DOHH2 (cell line): ENCODE measurements at regions not wholly inside any gene's neighbourhood (a gene's known extent, or its start where the extent isn't known, plus 50 kb on each side); places are given as distances from the start of the nearest gene placed in this dataset.
"Not testable (repeated sequence)": the region's sequence is repeated elsewhere in the genome, so short reads cannot be mapped to it uniquely, and the experiment has no call there.

Source experiments
- H3F3A ChIP-seq: fragments of 200-600 bp; sonication (generic), shearing (Covaris generic); 2 replicates; pipeline ENCODE4 v1.6.0; 2016; ENCODE audit warnings: antibody characterized with exemption, mild to moderate bottlenecking; ENCODE audit not compliant: control insufficient read depth, insufficient read depth
- H3K27ac ChIP-seq: fragments of 200-600 bp; sonication (generic); 2 replicates; pipeline ENCODE4 v1.5.1; 2014; ENCODE audit warnings: low read depth, mild to moderate bottlenecking, low read length, moderate library complexity
- H3K27me3 ChIP-seq: fragments of 200-600 bp; sonication (generic); 2 replicates; pipeline ENCODE4 v1.6.1; 2014; ENCODE audit warnings: mild to moderate bottlenecking, low read length, mixed read lengths; ENCODE audit not compliant: control insufficient read depth
- H3K36me3 ChIP-seq: fragments of 200-600 bp; sonication (generic); 2 replicates; pipeline ENCODE4 v1.6.1; 2014; ENCODE audit warnings: mild to moderate bottlenecking, low read length, moderate library complexity, mixed read lengths; ENCODE audit not compliant: control insufficient read depth
- H3K4me1 ChIP-seq: fragments of 200-600 bp; sonication (generic); 2 replicates; pipeline ENCODE4 v1.6.1; 2014; ENCODE audit warnings: mild to moderate bottlenecking, low read length, mixed read lengths; ENCODE audit not compliant: control insufficient read depth
- H3K4me2 ChIP-seq: fragments of 200-600 bp; sonication (generic); 2 replicates; pipeline ENCODE4 v1.6.0; 2014; ENCODE audit warnings: mild to moderate bottlenecking, low read length, moderate library complexity
- H3K4me3 ChIP-seq: fragments of 200-600 bp; sonication (generic); 2 replicates; pipeline ENCODE4 v1.5.1; 2014; ENCODE audit warnings: mild to moderate bottlenecking, low read length, mixed read lengths
- H3K79me2 ChIP-seq: fragments of 200-600 bp; sonication (generic); 2 replicates; pipeline ENCODE4 v1.6.1; 2014; ENCODE audit warnings: mild to moderate bottlenecking, low read length, mixed read lengths; ENCODE audit not compliant: control insufficient read depth
- H3K9me2 ChIP-seq: fragments of 200-600 bp; sonication (generic); replicated peaks from 2 replicates; pipeline ENCODE4 v1.6.1; 2014; ENCODE audit warnings: mild to moderate bottlenecking, low read length, mixed read lengths; ENCODE audit not compliant: control insufficient read depth
- H3K9me3 ChIP-seq: fragments of 200-600 bp; sonication (generic); 2 replicates; pipeline ENCODE4 v1.6.1; 2014; ENCODE audit warnings: antibody characterized with exemption, low read length, mixed read lengths; ENCODE audit not compliant: control insufficient read depth, insufficient read depth
- H4K20me1 ChIP-seq: fragments of 200-600 bp; sonication (generic); 2 replicates; pipeline ENCODE4 v1.6.0; 2014; ENCODE audit warnings: low read depth, mild to moderate bottlenecking, antibody characterized with exemption, low read length, moderate library complexity; ENCODE audit not compliant: control insufficient read depth, insufficient read depth
- CTCF ChIP-seq: fragments of 200-600 bp; sonication (generic); IDR thresholded peaks from one replicate; pipeline ENCODE4 v1.5.1; 2014; ENCODE audit warnings: antibody characterized with exemption, mild to moderate bottlenecking, low read depth, low read length; ENCODE audit not compliant: poor library complexity, severe bottlenecking
- EZH2phosphoT487 ChIP-seq: fragments of 200-600 bp; sonication (generic); IDR thresholded peaks from 2 replicates; pipeline ENCODE4 v1.6.1; 2017; ENCODE audit warnings: borderline replicate concordance, mild to moderate bottlenecking, antibody characterized with exemption, low read length, moderate library complexity, mixed read lengths

- Histone ChIP-seq H3K4me1 (no peaks in the 10 kb centered on the region), H3K9me2 (no peaks in the 10 kb centered on the region), H3K4me2 (no peak overlapping the region), H3K79me2 (no peaks in the 10 kb centered on the region), H3K27me3 (no peaks in the 10 kb centered on the region), H3K27ac (no peak overlapping the region), H3K4me3 (no peak overlapping the region), H3K36me3 (no peaks in the 10 kb centered on the region), H3F3A (no peaks in the 10 kb centered on the region), H3K9me3 (no peaks in the 10 kb centered on the region), H4K20me1 (no peaks in the 10 kb centered on the region)
- TF ChIP-seq CTCF (no peak), EZH2phosphoT487 (no peak)
These were observed 652.9 kb upstream of the USP24 start for GRCh38 chr1:55868026-55868425.

GRCh38 chr1:55867304-55867843, 652.2 kb upstream of the USP24 start:
- H3K4me2 ChIP-seq: no peak overlapping the region
- H3K9me3 ChIP-seq: no peaks in the 10 kb centered on the region
- H3K79me2 ChIP-seq: no peaks in the 10 kb centered on the region
- H3K27ac ChIP-seq: no peak overlapping the region
- TF ChIP-seq EZH2phosphoT487 (no peak), CTCF (no peak)
- no peaks in the 10 kb centered on the region for H3K27me3 ChIP-seq
- H3K4me3 ChIP-seq: no peak overlapping the region
- H4K20me1 ChIP-seq: no peaks in the 10 kb centered on the region
- H3F3A ChIP-seq: no peaks in the 10 kb centered on the region
- no peaks in the 10 kb centered on the region for H3K4me1 ChIP-seq
- no peaks in the 10 kb centered on the region for H3K36me3 ChIP-seq
- no peaks in the 10 kb centered on the region for H3K9me2 ChIP-seq

- H3K27me3 ChIP-seq, H3K4me1 ChIP-seq, H4K20me1 ChIP-seq, H3F3A ChIP-seq, H3K36me3 ChIP-seq, H3K79me2 ChIP-seq, H3K9me2 ChIP-seq, H3K27ac ChIP-seq, H3K4me3 ChIP-seq, H3K4me2 ChIP-seq, H3K9me3 ChIP-seq: not testable (repeated sequence)
These were observed 650.6 kb upstream of the USP24 start for GRCh38 chr1:55865778-55866177.

DNA sequence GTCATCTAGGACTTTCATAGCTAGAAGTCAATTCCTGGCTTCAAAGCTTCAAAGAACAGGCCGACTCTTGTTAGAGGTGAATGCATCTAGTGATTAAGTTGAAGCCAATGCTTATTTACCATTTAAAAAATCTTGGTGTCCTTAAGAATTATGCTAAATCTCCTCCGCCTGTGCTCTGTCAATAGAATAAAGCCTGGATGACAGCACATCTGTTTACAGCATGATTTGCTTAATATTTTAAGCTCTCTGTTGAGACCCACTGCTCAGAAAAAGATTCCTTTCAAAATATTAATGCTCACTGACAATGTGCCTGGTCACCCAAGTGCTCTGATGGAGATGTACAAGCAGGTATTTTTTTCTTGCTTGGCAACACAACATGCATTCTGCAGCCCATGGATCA, 649.1 kb upstream of the USP24 start:
- no peaks in the 10 kb centered on the region for H3K36me3 ChIP-seq
- no peaks in the 10 kb centered on the region for H3K9me2 ChIP-seq
- no peaks in the 10 kb centered on the region for H3K27me3 ChIP-seq
- H3K79me2 ChIP-seq: no peaks in the 10 kb centered on the region
- no peak overlapping the region for H3K4me2 ChIP-seq
- H3K9me3 ChIP-seq: no peaks in the 10 kb centered on the region
- H3K4me1 ChIP-seq: no peaks in the 10 kb centered on the region
- H3K27ac ChIP-seq: no peak overlapping the region
- TF ChIP-seq CTCF: no peak
- TF ChIP-seq EZH2phosphoT487: no peak
- H4K20me1 ChIP-seq: no peaks in the 10 kb centered on the region
- no peaks in the 10 kb centered on the region for H3F3A ChIP-seq
- H3K4me3 ChIP-seq: no peak overlapping the region
